GM23338 (cell line): ENCODE measurements at regions not wholly inside any gene's neighbourhood (a gene's known extent, or its start where the extent isn't known, plus 50 kb on each side); places are given as distances from the start of the nearest gene placed in this dataset.

Source experiments
- ATAC-seq: fragments of 200-7000 bp; cut with Tn5 transposase; 3 replicates; pipeline ENCODE4 v1.9.1; 2020
- DNase-seq: peaks from one replicate; pipeline ENCODE4 v3.0.0-alpha.2; 2015; ENCODE audit warnings: low spot score
- H2AFZ ChIP-seq: fragments of 200-600 bp; sonication (generic); 2 replicates; pipeline ENCODE4 v1.8.0; 2016; ENCODE audit warnings: antibody characterized with exemption, mild to moderate bottlenecking, moderate library complexity
- H3F3A ChIP-seq: fragments of 200-600 bp; sonication (generic); replicated peaks from 2 replicates; pipeline ENCODE4 v1.8.0; 2017; ENCODE audit warnings: antibody characterized with exemption, mixed run types, low read depth
- H3K27ac ChIP-seq: fragments of 200-600 bp; sonication (generic); 2 replicates; pipeline ENCODE4 v1.6.1; 2016; ENCODE audit warnings: low read depth
- H3K27me3 ChIP-seq: fragments of 200-600 bp; sonication (generic); 2 replicates; pipeline ENCODE4 v1.8.0; 2016; ENCODE audit warnings: mild to moderate bottlenecking, mixed run types, moderate library complexity; ENCODE audit not compliant: insufficient read depth
- H3K36me3 ChIP-seq: fragments of 200-600 bp; sonication (generic); 2 replicates; pipeline ENCODE4 v1.8.0; 2016; ENCODE audit warnings: mild to moderate bottlenecking; ENCODE audit not compliant: insufficient read depth
- H3K4me1 ChIP-seq: fragments of 200-600 bp; sonication (generic); 2 replicates; pipeline ENCODE4 v1.8.0; 2016; ENCODE audit warnings: mild to moderate bottlenecking, moderate library complexity; ENCODE audit not compliant: insufficient read depth
- H3K4me2 ChIP-seq: fragments of 200-600 bp; sonication (generic); 2 replicates; pipeline ENCODE4 v1.7.1; 2017; ENCODE audit warnings: mixed run types
- H3K4me3 ChIP-seq: fragments of 200-600 bp; sonication (generic); 2 replicates; pipeline ENCODE4 v1.6.1; 2016; ENCODE audit warnings: mixed run types
- H3K79me2 ChIP-seq: fragments of 200-600 bp; sonication (generic); replicated peaks from 2 replicates; pipeline ENCODE4 v1.8.0; 2017; ENCODE audit warnings: mild to moderate bottlenecking; ENCODE audit not compliant: insufficient read depth
- H3K9me2 ChIP-seq: fragments of 200-600 bp; sonication (generic); 2 replicates; pipeline ENCODE4 v1.8.0; 2017; ENCODE audit not compliant: insufficient read depth
- H4K20me1 ChIP-seq: fragments of 200-600 bp; sonication (generic); replicated peaks from 2 replicates; pipeline ENCODE4 v1.8.0; 2017; ENCODE audit warnings: mild to moderate bottlenecking; ENCODE audit not compliant: insufficient read depth
- H3K27ac Mint-ChIP-seq: 2 replicates; pipeline ENCODE4 v1.8.0; 2020; ENCODE audit warnings: inconsistent platforms, mild to moderate bottlenecking, moderate library complexity, mixed read lengths
- H3K27me3 Mint-ChIP-seq: 3 replicates; pipeline ENCODE4 v1.8.0; 2022; ENCODE audit warnings: low read depth, mild to moderate bottlenecking, moderate library complexity, mixed read lengths, inconsistent platforms; ENCODE audit not compliant: insufficient read depth, poor library complexity
- H3K36me3 Mint-ChIP-seq: 3 replicates; pipeline ENCODE4 v1.8.0; 2021; ENCODE audit warnings: low read depth, mild to moderate bottlenecking, inconsistent platforms, moderate library complexity, mixed read lengths
- H3K4me1 Mint-ChIP-seq: 3 replicates; pipeline ENCODE4 v1.8.0; 2020; ENCODE audit warnings: mild to moderate bottlenecking, inconsistent platforms, mixed read lengths
- H3K4me3 Mint-ChIP-seq: 3 replicates; pipeline ENCODE4 v1.8.0; 2021; ENCODE audit warnings: moderate library complexity, mild to moderate bottlenecking, inconsistent platforms, mixed read lengths
- H3K9me3 Mint-ChIP-seq: 3 replicates; pipeline ENCODE4 v1.8.0; 2020; ENCODE audit warnings: moderate library complexity, mild to moderate bottlenecking, inconsistent platforms, mixed read lengths
- CREB1 ChIP-seq: fragments of 250-450 bp; sonication (Bioruptor Pico); IDR thresholded peaks from 2 replicates; pipeline ENCODE4 v1.5.0; 2020; ENCODE audit warnings: low read depth, mild to moderate bottlenecking, moderate library complexity
- ETS1 ChIP-seq: IDR thresholded peaks from 2 replicates; pipeline ENCODE4 v1.6.1; 2016; ENCODE audit warnings: antibody characterized with exemption
- EZH2 ChIP-seq: fragments of 200-600 bp; sonication (generic); IDR thresholded peaks from one replicate; pipeline ENCODE4 v1.8.0; 2017; ENCODE audit warnings: antibody characterized with exemption, mild to moderate bottlenecking, low read depth; ENCODE audit not compliant: unreplicated experiment
- EZH2phosphoT487 ChIP-seq: fragments of 200-600 bp; sonication (generic); IDR thresholded peaks from one replicate; pipeline ENCODE4 v1.8.1; 2018; ENCODE audit warnings: antibody characterized with exemption; ENCODE audit not compliant: unreplicated experiment
- JUNB ChIP-seq: IDR thresholded peaks from one replicate; pipeline ENCODE4 v1.6.1; 2016; ENCODE audit warnings: antibody characterized with exemption; ENCODE audit not compliant: unreplicated experiment
- NANOG ChIP-seq: IDR thresholded peaks from 2 replicates; pipeline ENCODE4 v1.6.1; 2016; ENCODE audit warnings: antibody characterized with exemption, borderline replicate concordance
- POLR2AphosphoS5 ChIP-seq: IDR thresholded peaks from 2 replicates; pipeline ENCODE4 v1.6.1; 2016; ENCODE audit warnings: antibody characterized with exemption, low read depth
- STAT1 ChIP-seq: IDR thresholded peaks from one replicate; pipeline ENCODE4 v1.6.1; 2016; ENCODE audit warnings: antibody characterized with exemption; ENCODE audit not compliant: unreplicated experiment
- ZNF114 ChIP-seq: fragments of 250-450 bp; sonication (Bioruptor Pico); IDR thresholded peaks from 2 replicates; pipeline ENCODE4 v1.5.0; 2020; ENCODE audit warnings: mild to moderate bottlenecking, moderate library complexity
- ZNF331 ChIP-seq: fragments of 250-450 bp; sonication (Bioruptor Pico); IDR thresholded peaks from 2 replicates; pipeline ENCODE4 v1.5.0; 2020; ENCODE audit warnings: low read depth, mild to moderate bottlenecking, moderate library complexity
- ZNF462 ChIP-seq: fragments of 250-450 bp; sonication (Bioruptor Pico); IDR thresholded peaks from 2 replicates; pipeline ENCODE4 v1.5.0; 2020; ENCODE audit warnings: mild to moderate bottlenecking, moderate library complexity
- TF ChIP-seq, protein P1 (sequence below), 2 experiments: fragments of 200-600 bp in 1 of 2; sonication (generic) in 1 of 2; conservative IDR thresholded peaks; 2 replicates each; pipeline versions ENCODE4 v1.5.1 to v1.6.1; 2016 to 2017; ENCODE audit warnings: antibody characterized with exemption in 2 of 2, low read depth in 2 of 2, mild to moderate bottlenecking in 2 of 2, moderate library complexity in 1 of 2
- TF ChIP-seq, protein P2 (sequence below): IDR thresholded peaks from one replicate; pipeline ENCODE4 v1.6.1; 2018; ENCODE audit warnings: antibody characterized with exemption; ENCODE audit not compliant: unreplicated experiment

- Histone ChIP-seq H3K36me3 (no peaks in the 10 kb centered on the region), H3K4me2 (peak overlapping the region; percentile 85), H3K27me3 (0 out of 2 replicates have a peak, but pooled peaks cover 7% of the 10 kb centered on the region), H2AFZ (peak overlapping the region; percentile 99), H3K9me2 (no peaks in the 10 kb centered on the region), H4K20me1 (no peaks in the 10 kb centered on the region), H3K4me1 (peaks cover 14% of the 10 kb centered on the region), H3K4me3 (peak overlapping the region; percentile 53), H3F3A (no peaks in the 10 kb centered on the region), H3K27ac (no peak overlapping the region), H3K79me2 (no peaks in the 10 kb centered on the region)
- no peak for ATAC-seq
- H3K36me3 Mint-ChIP-seq, result no peaks in the 10 kb centered on the region
- H3K4me3 Mint-ChIP-seq, result peak overlapping the region; percentile 67; the same call in 2 of the 3 replicates
- no peak overlapping the region for H3K27ac Mint-ChIP-seq
- peaks cover 14% of the 10 kb centered on the region; the same call in 2 of the 3 replicates for H3K4me1 Mint-ChIP-seq
- no peak for DNase-seq
- H3K9me3 Mint-ChIP-seq, result no peaks in the 10 kb centered on the region
- H3K27me3 Mint-ChIP-seq, result peaks cover 7% of the 10 kb centered on the region
- TF ChIP-seq EZH2phosphoT487, result no peak
- no peak for TF ChIP-seq JUNB
- no peak for TF ChIP-seq NANOG
- TF ChIP-seq ZNF114 (CRISPR knock-in tag), result no peak
- no peak for TF ChIP-seq ZNF331 (CRISPR knock-in tag)
- no peak for TF ChIP-seq STAT1
- TF ChIP-seq, protein P1, sequence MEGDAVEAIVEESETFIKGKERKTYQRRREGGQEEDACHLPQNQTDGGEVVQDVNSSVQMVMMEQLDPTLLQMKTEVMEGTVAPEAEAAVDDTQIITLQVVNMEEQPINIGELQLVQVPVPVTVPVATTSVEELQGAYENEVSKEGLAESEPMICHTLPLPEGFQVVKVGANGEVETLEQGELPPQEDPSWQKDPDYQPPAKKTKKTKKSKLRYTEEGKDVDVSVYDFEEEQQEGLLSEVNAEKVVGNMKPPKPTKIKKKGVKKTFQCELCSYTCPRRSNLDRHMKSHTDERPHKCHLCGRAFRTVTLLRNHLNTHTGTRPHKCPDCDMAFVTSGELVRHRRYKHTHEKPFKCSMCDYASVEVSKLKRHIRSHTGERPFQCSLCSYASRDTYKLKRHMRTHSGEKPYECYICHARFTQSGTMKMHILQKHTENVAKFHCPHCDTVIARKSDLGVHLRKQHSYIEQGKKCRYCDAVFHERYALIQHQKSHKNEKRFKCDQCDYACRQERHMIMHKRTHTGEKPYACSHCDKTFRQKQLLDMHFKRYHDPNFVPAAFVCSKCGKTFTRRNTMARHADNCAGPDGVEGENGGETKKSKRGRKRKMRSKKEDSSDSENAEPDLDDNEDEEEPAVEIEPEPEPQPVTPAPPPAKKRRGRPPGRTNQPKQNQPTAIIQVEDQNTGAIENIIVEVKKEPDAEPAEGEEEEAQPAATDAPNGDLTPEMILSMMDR (conservative IDR thresholded peaks at IDR 0.05; ENCODE audit: low read depth in 2 of 2), result no peak
- TF ChIP-seq EZH2, result no peak
- TF ChIP-seq CREB1 (CRISPR knock-in tag), result no peak
- TF ChIP-seq ETS1, result no peak
- no peak for TF ChIP-seq POLR2AphosphoS5
- TF ChIP-seq, protein P2, sequence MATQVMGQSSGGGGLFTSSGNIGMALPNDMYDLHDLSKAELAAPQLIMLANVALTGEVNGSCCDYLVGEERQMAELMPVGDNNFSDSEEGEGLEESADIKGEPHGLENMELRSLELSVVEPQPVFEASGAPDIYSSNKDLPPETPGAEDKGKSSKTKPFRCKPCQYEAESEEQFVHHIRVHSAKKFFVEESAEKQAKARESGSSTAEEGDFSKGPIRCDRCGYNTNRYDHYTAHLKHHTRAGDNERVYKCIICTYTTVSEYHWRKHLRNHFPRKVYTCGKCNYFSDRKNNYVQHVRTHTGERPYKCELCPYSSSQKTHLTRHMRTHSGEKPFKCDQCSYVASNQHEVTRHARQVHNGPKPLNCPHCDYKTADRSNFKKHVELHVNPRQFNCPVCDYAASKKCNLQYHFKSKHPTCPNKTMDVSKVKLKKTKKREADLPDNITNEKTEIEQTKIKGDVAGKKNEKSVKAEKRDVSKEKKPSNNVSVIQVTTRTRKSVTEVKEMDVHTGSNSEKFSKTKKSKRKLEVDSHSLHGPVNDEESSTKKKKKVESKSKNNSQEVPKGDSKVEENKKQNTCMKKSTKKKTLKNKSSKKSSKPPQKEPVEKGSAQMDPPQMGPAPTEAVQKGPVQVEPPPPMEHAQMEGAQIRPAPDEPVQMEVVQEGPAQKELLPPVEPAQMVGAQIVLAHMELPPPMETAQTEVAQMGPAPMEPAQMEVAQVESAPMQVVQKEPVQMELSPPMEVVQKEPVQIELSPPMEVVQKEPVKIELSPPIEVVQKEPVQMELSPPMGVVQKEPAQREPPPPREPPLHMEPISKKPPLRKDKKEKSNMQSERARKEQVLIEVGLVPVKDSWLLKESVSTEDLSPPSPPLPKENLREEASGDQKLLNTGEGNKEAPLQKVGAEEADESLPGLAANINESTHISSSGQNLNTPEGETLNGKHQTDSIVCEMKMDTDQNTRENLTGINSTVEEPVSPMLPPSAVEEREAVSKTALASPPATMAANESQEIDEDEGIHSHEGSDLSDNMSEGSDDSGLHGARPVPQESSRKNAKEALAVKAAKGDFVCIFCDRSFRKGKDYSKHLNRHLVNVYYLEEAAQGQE, result no peak
- TF ChIP-seq ZNF462 (CRISPR knock-in tag), result no peak
Observed at GRCh38 chr14:99117671-99118045, 154.3 kb downstream of the BCL11B start.
